IMR-90 (cell line): ENCODE measurements at regions not wholly inside any gene's neighbourhood (a gene's known extent, or its start where the extent isn't known, plus 50 kb on each side); places are given as distances from the start of the nearest gene placed in this dataset.

Experiments
- CTCF ChIP-seq: conservative IDR thresholded peaks from 2 replicates; pipeline ENCODE4 v1.5.1; 2012; ENCODE audit warnings: mild to moderate bottlenecking, low read depth, low read length, improper control_type of control experiment
- RAD21 ChIP-seq: IDR thresholded peaks from 2 replicates; pipeline ENCODE4 v1.6.1; 2012; ENCODE audit warnings: low read length, improper control_type of control experiment

GRCh38 chr6:167514524-167514923, 189.6 kb downstream of the TTLL2 start:
- no peak for TF ChIP-seq RAD21
- no peak for TF ChIP-seq CTCF
